ENCODE measurements at regions not wholly inside any gene's neighbourhood (a gene's known extent, or its start where the extent isn't known, plus 50 kb on each side); places are given as distances from the start of the nearest gene placed in this dataset.

DNA sequence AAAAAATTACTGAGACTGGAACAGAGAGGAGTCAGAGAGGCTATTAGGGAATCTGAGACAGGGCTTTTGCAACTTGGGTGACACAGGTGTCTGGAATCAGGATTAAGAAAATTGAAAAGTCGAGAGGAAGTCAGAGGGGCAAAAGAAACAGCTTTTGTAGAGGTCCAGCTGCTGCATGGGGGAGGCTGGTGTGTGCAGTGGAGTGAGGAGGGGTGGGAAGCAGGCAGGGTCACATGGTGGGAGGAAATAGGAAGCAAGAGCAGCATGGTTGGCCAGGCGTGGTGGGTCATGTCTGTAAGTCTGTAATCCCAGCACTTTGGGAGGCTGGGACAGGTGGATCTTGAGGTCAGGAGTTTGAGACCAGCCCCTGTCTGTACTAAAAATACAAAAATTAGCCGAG lies 69.7 kb upstream of the VRK1 start:
- no peak for TF ChIP-seq CTCF (IDR thresholded peaks at IDR 0.05)
- TF ChIP-seq POLR2A (IDR thresholded peaks at IDR 0.05): no peak
- no peak for TF ChIP-seq EP300 (IDR thresholded peaks at IDR 0.05)
- TF ChIP-seq POLR2AphosphoS5 (IDR thresholded peaks at IDR 0.05): no peak

Data from upper lobe of left lung (tissue), 4 donors.